H1 (cell line): ENCODE measurements at regions not wholly inside any gene's neighbourhood (a gene's known extent, or its start where the extent isn't known, plus 50 kb on each side); places are given as distances from the start of the nearest gene placed in this dataset.

Source experiments
- BACH1 ChIP-seq: IDR thresholded peaks from 2 replicates; pipeline ENCODE4 v1.6.1; 2012; ENCODE audit warnings: low read length, improper control_type of control experiment
- CTCF ChIP-seq, 3 experiments: IDR thresholded peaks; 1 replicate in 2 of 3; 2 replicates in 1 of 3; pipeline versions ENCODE4 v1.5.1 to v1.6.1; 2011; ENCODE audit warnings: low read length in 3 of 3, mild to moderate bottlenecking in 3 of 3, inconsistent platforms in 2 of 3, low read depth in 1 of 3, moderate library complexity in 1 of 3; ENCODE audit not compliant: insufficient read depth in 1 of 3; ENCODE audit errors: control extremely low read depth in 1 of 3
- SRF ChIP-seq: IDR thresholded peaks from 2 replicates; pipeline ENCODE4 v1.6.1; 2011; ENCODE audit warnings: mild to moderate bottlenecking, low read depth, low read length, moderate library complexity
- TAF1 ChIP-seq: IDR thresholded peaks from 2 replicates; pipeline ENCODE4 v1.6.1; 2011; ENCODE audit warnings: mild to moderate bottlenecking, low read depth, low read length

GRCh38 chr10:29712108-29712507 is 77.3 kb upstream of the SVIL start:
- TF ChIP-seq TAF1 (no peak), SRF (no peak), BACH1 (no peak), CTCF (IDR thresholded peaks at IDR 0.05; ENCODE audit: control extremely low read depth in 1 of 3, insufficient read depth in 1 of 3, low read depth in 1 of 3, low read length in 3 of 3) (no peak)
